K562 (cell line): ENCODE measurements at regions not wholly inside any gene's neighbourhood (a gene's known extent, or its start where the extent isn't known, plus 50 kb on each side); places are given as distances from the start of the nearest gene placed in this dataset.

Experiments used
- ATAC-seq: fragments of 200-7000 bp; cut with Tn5 transposase; 3 replicates; pipeline ENCODE4 v1.9.1; 2020; ENCODE audit warnings: moderate library complexity
- BruUV-seq: library from RNA; stranded (reverse); fragments of 400-500 nt; replicated peaks from 2 replicates; lab custom pipeline; 2021; lab: Mats Ljungman, UMichigan
- CTCF ChIA-PET: fragments of 300-600 bp; formaldehyde crosslinking; extraction: SDS; loops from one replicate; lab custom pipeline; 2021; ENCODE audit warnings: low intra/inter-chr PET ratio; lab: Yijun Ruan, JAX
- POLR2A ChIA-PET: fragments of 300-600, 350-650 bp; sonication (Branson Sonifier 250); formaldehyde crosslinking; extraction: SDS; loops from one replicate; lab custom pipeline; 2021; ENCODE audit warnings: antibody characterized with exemption, inconsistent platforms; lab: Yijun Ruan, JAX
- DNase-seq, 4 experiments: peaks; one replicate each; pipeline versions ENCODE4 v3.0.0 to v3.0.0-alpha.2; 2011 to 2018; ENCODE audit warnings: low spot score in 3 of 4, mixed read lengths in 3 of 4; ENCODE audit errors: extremely low read depth in 1 of 4
- FAIRE-seq: peaks from 2 replicates; lab custom pipeline; 2011; peaks lifted over from hg19 to GRCh38; lab: Jason Lieb, UNC
- H2AFZ ChIP-seq: 2 replicates; pipeline ENCODE4 v1.6.0; 2011; ENCODE audit warnings: low read depth, low read length, control low read depth, inconsistent platforms
- H3K27ac ChIP-seq: fragments of 200-600 bp; 3 replicates; pipeline ENCODE4 v1.8.0; 2011; ENCODE audit warnings: low read depth, mild to moderate bottlenecking, control low read depth, inconsistent platforms, low read length, moderate library complexity, mixed read lengths; ENCODE audit errors: extremely low read depth
- H3K27me3 ChIP-seq, 2 experiments: fragments of 300-600 bp in 1 of 2; 2 replicates in 1 of 2; 3 replicates in 1 of 2; pipeline versions ENCODE4 v1.6.0 to v1.8.0; 2011; ENCODE audit warnings: inconsistent platforms in 2 of 2, low read length in 2 of 2, mild to moderate bottlenecking in 1 of 2, mixed read lengths in 1 of 2, moderate library complexity in 1 of 2; ENCODE audit not compliant: control insufficient read depth in 2 of 2, insufficient read depth in 2 of 2
- H3K36me3 ChIP-seq: fragments of 300-600 bp; 3 replicates; pipeline ENCODE4 v1.8.0; 2011; ENCODE audit warnings: mild to moderate bottlenecking, low read length, inconsistent platforms; ENCODE audit not compliant: control insufficient read depth, insufficient read depth
- H3K4me1 ChIP-seq, 2 experiments: fragments of 200-600 bp in 1 of 2; replicated peaks in 1 of 2; 2 replicates in 1 of 2; 3 replicates in 1 of 2; pipeline versions ENCODE4 v1.5.1 to v1.8.0; 2011; ENCODE audit warnings: inconsistent platforms in 2 of 2, low read length in 2 of 2, mild to moderate bottlenecking in 1 of 2, mixed read lengths in 1 of 2, moderate library complexity in 1 of 2; ENCODE audit not compliant: control insufficient read depth in 2 of 2, insufficient read depth in 2 of 2
- H3K4me2 ChIP-seq: 2 replicates; pipeline ENCODE4 v1.6.1; 2011; ENCODE audit warnings: low read length, control low read depth, inconsistent platforms, mixed read lengths; ENCODE audit not compliant: insufficient read depth
- H3K4me3 ChIP-seq: fragments of 200-600 bp; sonication (generic), shearing (Covaris generic); 2 replicates; pipeline ENCODE4 v1.5.1; 2016; ENCODE audit warnings: control low read depth, inconsistent platforms
- H3K79me2 ChIP-seq: fragments of 200-600 bp; 3 replicates; pipeline ENCODE4 v1.8.0; 2011; ENCODE audit warnings: low read length, inconsistent platforms; ENCODE audit not compliant: control insufficient read depth, insufficient read depth
- H3K9ac ChIP-seq, 2 experiments: 2 replicates each; pipeline versions ENCODE4 v1.6.0 to v1.6.1; 2011; ENCODE audit warnings: low read depth in 2 of 2, low read length in 2 of 2, control low read depth in 1 of 2, inconsistent platforms in 1 of 2, mild to moderate bottlenecking in 1 of 2, mixed read lengths in 1 of 2; ENCODE audit not compliant: insufficient read depth in 1 of 2
- H3K9me1 ChIP-seq: one replicate; pipeline ENCODE4 v1.6.0; 2011; ENCODE audit warnings: inconsistent platforms, mild to moderate bottlenecking, low read length, moderate library complexity; ENCODE audit not compliant: control insufficient read depth, insufficient read depth
- H3K9me3 ChIP-seq: replicated peaks from 2 replicates; pipeline ENCODE4 v1.5.1; 2011; ENCODE audit warnings: low read depth, low read length, inconsistent platforms; ENCODE audit not compliant: control insufficient read depth, insufficient read depth
- H4K20me1 ChIP-seq: replicated peaks from 2 replicates; pipeline ENCODE4 v1.6.1; 2011; ENCODE audit warnings: low read length, inconsistent platforms, mixed read lengths; ENCODE audit not compliant: control insufficient read depth, insufficient read depth
- NBN ChIP-seq: fragments of 450-650 bp; IDR thresholded peaks from 2 replicates; pipeline ENCODE4 v1.6.1; 2016; ENCODE audit warnings: low read depth, mild to moderate bottlenecking
- NRF1 ChIP-seq, 2 experiments: fragments of 450-650 bp; IDR thresholded peaks in 1 of 2; conservative IDR thresholded peaks in 1 of 2; 2 replicates each; pipeline ENCODE4 v1.6.1; 2014; ENCODE audit warnings: mild to moderate bottlenecking in 2 of 2
- PKNOX1 ChIP-seq: fragments of 450-650 bp; IDR thresholded peaks from 2 replicates; pipeline ENCODE4 v1.6.1; 2016
- RBM39 ChIP-seq: fragments of 200-400 bp; formaldehyde crosslinking; optimal IDR thresholded peaks from 2 replicates; pipeline ENCODE3; 2018; ENCODE audit warnings: low read depth, low read length
- YBX1 ChIP-seq: fragments of 450-650 bp; IDR thresholded peaks from 2 replicates; pipeline ENCODE4 v1.7.1; 2016; ENCODE audit warnings: mild to moderate bottlenecking
- ZNF3 ChIP-seq: fragments of 250-450 bp; sonication (Bioruptor Pico); IDR thresholded peaks from 2 replicates; pipeline ENCODE4 v1.5.0; 2021; ENCODE audit warnings: mild to moderate bottlenecking, moderate library complexity
- WGBS: fragments of 100-300 bp; shearing (Covaris generic); methylation state at CpG from one replicate; pipeline ENCODE4 v1.1.6; 2016; ENCODE audit warnings: low coverage, mixed read lengths; ENCODE audit not compliant: insufficient coverage; ENCODE audit errors: missing lambda C conversion rate; 5-methylcytosine and 5-hydroxymethylcytosine counted together
- in situ Hi-C: fragments of 300-500 bp; cut with MboI; formaldehyde crosslinking; loops from 4 replicates; pipeline ENCODE4 v1.15.0; 2018; ENCODE audit warnings: inconsistent platforms, mixed read lengths
- intact Hi-C: fragments of 100-400 bp; cut with micrococcal nuclease; formaldehyde crosslinking; loops from 2 replicates; pipeline ENCODE4 v1.14.2; 2022

DNA sequence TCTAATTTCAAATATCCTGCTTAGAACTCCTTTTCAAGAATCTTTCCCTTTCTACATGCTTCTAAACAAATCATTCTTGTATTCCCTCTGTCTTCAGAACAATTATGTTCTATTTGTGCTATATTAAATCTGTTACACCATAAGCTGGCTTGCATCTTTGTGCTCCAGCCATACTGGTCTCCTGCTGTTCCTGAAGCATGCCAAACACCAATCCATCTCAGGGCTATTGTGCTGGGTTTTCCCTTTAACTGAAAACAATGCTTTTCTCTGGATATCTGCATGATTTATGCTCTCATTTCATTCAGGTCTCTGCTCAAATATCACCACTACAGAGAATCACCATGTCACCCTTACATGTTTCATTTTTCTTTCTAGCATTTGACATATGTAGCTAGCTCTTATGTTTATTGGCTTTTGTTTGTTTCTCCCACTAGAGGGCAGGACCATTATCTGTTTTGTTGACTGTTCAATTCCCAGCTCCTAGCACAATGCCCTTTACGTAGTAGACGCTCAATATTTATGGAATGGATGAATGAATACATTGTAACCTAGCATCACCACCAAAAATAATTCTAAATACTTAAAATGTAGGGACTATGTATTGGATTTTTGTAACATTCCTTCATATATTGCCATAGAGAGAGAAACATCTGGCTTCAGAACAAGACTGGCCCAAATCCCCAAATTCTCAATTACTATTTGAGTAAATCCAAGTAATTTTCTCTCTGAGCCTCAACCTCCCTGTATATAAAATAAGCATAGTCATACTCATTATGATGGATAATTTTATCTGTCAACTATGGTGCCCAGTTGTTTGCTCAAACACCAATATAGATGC lies 302.0 kb upstream of the SYT1 start:
- POLR2A ChIA-PET, result no interaction called here
- Histone ChIP-seq H2AFZ (no peak overlapping the region), H4K20me1 (no peaks in the 10 kb centered on the region), H3K4me2 (no peak overlapping the region), H3K9me3 (no peaks in the 10 kb centered on the region), H3K9ac (no peak overlapping the region), H3K27me3 (no peaks in the 10 kb centered on the region), H3K79me2 (no peaks in the 10 kb centered on the region), H3K4me1 (no peaks in the 10 kb centered on the region), H3K4me3 (no peak overlapping the region), H3K9me1 (no peaks in the 10 kb centered on the region), H3K27ac (no peak overlapping the region), H3K36me3 (no peaks in the 10 kb centered on the region)
- 0% methylated on average over 2 of the region's 2 CpGs for WGBS
- DNase-seq, result peak in 1 of 4 experiments; percentile 1
- intact Hi-C loops, result no loop called here
- CTCF ChIA-PET, result no interaction called here
- no peak for ATAC-seq
- FAIRE-seq, result no peak
- in situ Hi-C loops, result no loop called here
- TF ChIP-seq YBX1 (no peak), PKNOX1 (no peak), NBN (no peak), RBM39 (no peak), NRF1 (conservative IDR thresholded peaks at IDR 0.05 in 1 of 2, IDR thresholded peaks at IDR 0.05 in 1 of 2) (no peak), ZNF3 (no peak)
- no TSS peak for BruUV-seq
